ENCODE measurements at regions not wholly inside any gene's neighbourhood (a gene's known extent, or its start where the extent isn't known, plus 50 kb on each side); places are given as distances from the start of the nearest gene placed in this dataset.
"Not testable (repeated sequence)": the region's sequence is repeated elsewhere in the genome, so short reads cannot be mapped to it uniquely, and the experiment has no call there.

DNA sequence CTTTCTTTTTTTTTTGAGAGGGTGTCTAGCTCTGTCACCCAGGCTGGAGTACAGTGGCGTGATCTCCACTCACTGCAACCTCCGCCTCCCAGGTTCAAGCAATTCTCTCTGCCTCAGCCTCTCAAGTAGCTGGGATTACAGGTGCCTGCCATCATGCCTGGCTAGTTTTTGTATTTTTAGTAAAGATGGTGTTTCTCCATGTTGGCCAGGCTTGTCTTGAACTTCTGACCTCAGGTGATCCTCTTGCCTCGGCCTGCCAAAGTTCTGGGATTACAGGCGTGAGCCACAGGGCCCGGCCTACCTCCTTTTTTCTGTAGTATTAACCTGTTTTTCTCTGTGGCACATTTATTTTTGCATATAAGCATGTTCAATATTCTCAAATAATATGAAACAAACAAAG lies 90.1 kb upstream of the PNPT1 start:
- H3K18ac ChIP-seq (ENCODE audit: low read depth in 1 of 2, low read length in 2 of 2); H3K4me3 ChIP-seq (ENCODE audit: insufficient read depth in 1 of 2, low read depth in 1 of 2, low read length in 2 of 2); H2AFZ ChIP-seq (ENCODE audit: low read depth, low read length); H3K9ac ChIP-seq (ENCODE audit: low read length); H3K4me2 ChIP-seq (ENCODE audit: low read length, poor library complexity, severe bottlenecking); H2BK5ac ChIP-seq (ENCODE audit: low read depth, low read length, poor library complexity, severe bottlenecking); H2BK12ac ChIP-seq (ENCODE audit: low read length in 2 of 2); H2BK15ac ChIP-seq (ENCODE audit: low read depth, poor library complexity, severe bottlenecking); H3K36me3 ChIP-seq (ENCODE audit: control insufficient read depth in 1 of 2, insufficient read depth in 2 of 2, low read depth in 1 of 2, low read length in 2 of 2); H3K9me3 ChIP-seq (ENCODE audit: control insufficient read depth, low read length); H3K27ac ChIP-seq (ENCODE audit: low read length, poor library complexity, severe bottlenecking); H4K91ac ChIP-seq (ENCODE audit: low read length); H3K4ac ChIP-seq (ENCODE audit: low read depth in 1 of 2, low read length in 2 of 2); H4K8ac ChIP-seq (ENCODE audit: low read length); H3K14ac ChIP-seq (ENCODE audit: low read length in 2 of 2); DNase-seq; H2AK5ac ChIP-seq (ENCODE audit: low read length, severe bottlenecking); H3K27me3 ChIP-seq (ENCODE audit: control insufficient read depth in 1 of 2, insufficient read depth in 1 of 2, low read length in 2 of 2); H3K23ac ChIP-seq (ENCODE audit: low read length in 2 of 2); H2BK120ac ChIP-seq (ENCODE audit: low read depth, low read length); H3K4me1 ChIP-seq (ENCODE audit: control insufficient read depth, insufficient read depth, low read depth, low read length); H3K79me1 ChIP-seq (replicated peaks; ENCODE audit: low read length, poor library complexity, severe bottlenecking): not testable (repeated sequence)
- 100% methylated on average over 2 of the region's 5 CpGs for WGBS

GRCh38 chr2:55782528-55783173 lies 89.0 kb upstream of the PNPT1 start:
- H2BK5ac ChIP-seq (ENCODE audit: low read depth, low read length, poor library complexity, severe bottlenecking), result no peak overlapping the region
- H3K27me3 ChIP-seq (ENCODE audit: control insufficient read depth in 1 of 2, insufficient read depth in 1 of 2, low read length in 2 of 2), result no peaks in the 10 kb centered on the region
- H3K23ac ChIP-seq (ENCODE audit: low read length in 2 of 2), result no peak overlapping the region
- H2BK12ac ChIP-seq (ENCODE audit: low read length in 2 of 2), result no peak overlapping the region
- H2BK120ac ChIP-seq (ENCODE audit: low read depth, low read length), result no peak overlapping the region
- no peaks in the 10 kb centered on the region for H3K36me3 ChIP-seq (ENCODE audit: control insufficient read depth in 1 of 2, insufficient read depth in 2 of 2, low read depth in 1 of 2, low read length in 2 of 2)
- no peaks in the 10 kb centered on the region for H3K9me3 ChIP-seq (ENCODE audit: control insufficient read depth, low read length)
- WGBS, result 98% methylated on average over 4 of the region's 4 CpGs
- DNase-seq, result no peak
- no peak overlapping the region for H3K14ac ChIP-seq (ENCODE audit: low read length in 2 of 2)
- no peak overlapping the region for H3K4me3 ChIP-seq (ENCODE audit: insufficient read depth in 1 of 2, low read depth in 1 of 2, low read length in 2 of 2)
- H3K27ac ChIP-seq (ENCODE audit: low read length, poor library complexity, severe bottlenecking), result no peak overlapping the region
- H4K91ac ChIP-seq (ENCODE audit: low read length), result no peak overlapping the region
- H3K9ac ChIP-seq (ENCODE audit: low read length), result no peak overlapping the region
- no peak overlapping the region for H2AFZ ChIP-seq (ENCODE audit: low read depth, low read length)
- H4K8ac ChIP-seq (ENCODE audit: low read length), result no peak overlapping the region
- H2BK15ac ChIP-seq (ENCODE audit: low read depth, poor library complexity, severe bottlenecking), result no peak overlapping the region
- peaks cover 3% of the 10 kb centered on the region for H3K4me1 ChIP-seq (ENCODE audit: control insufficient read depth, insufficient read depth, low read depth, low read length)
- H3K79me1 ChIP-seq (replicated peaks; ENCODE audit: low read length, poor library complexity, severe bottlenecking), result no peaks in the 10 kb centered on the region
- H3K4ac ChIP-seq (ENCODE audit: low read depth in 1 of 2, low read length in 2 of 2), result no peak overlapping the region
- peak overlapping the region; percentile 33 for H2AK5ac ChIP-seq (ENCODE audit: low read length, severe bottlenecking)
- no peak overlapping the region for H3K4me2 ChIP-seq (ENCODE audit: low read length, poor library complexity, severe bottlenecking)
- H3K18ac ChIP-seq (ENCODE audit: low read depth in 1 of 2, low read length in 2 of 2), result no peak overlapping the region

GRCh38 chr2:55781542-55781941 lies 87.9 kb upstream of the PNPT1 start:
- peak overlapping the region; percentile 85 for H2AK5ac ChIP-seq (ENCODE audit: low read length, severe bottlenecking)
- H3K36me3 ChIP-seq (ENCODE audit: control insufficient read depth in 1 of 2, insufficient read depth in 2 of 2, low read depth in 1 of 2, low read length in 2 of 2), result no peaks in the 10 kb centered on the region
- no peak overlapping the region for H2AFZ ChIP-seq (ENCODE audit: low read depth, low read length)
- no peaks in the 10 kb centered on the region for H3K9me3 ChIP-seq (ENCODE audit: control insufficient read depth, low read length)
- no peak overlapping the region for H2BK12ac ChIP-seq (ENCODE audit: low read length in 2 of 2)
- peaks cover 3% of the 10 kb centered on the region for H3K4me1 ChIP-seq (ENCODE audit: control insufficient read depth, insufficient read depth, low read depth, low read length)
- no peak overlapping the region for H3K18ac ChIP-seq (ENCODE audit: low read depth in 1 of 2, low read length in 2 of 2)
- H2BK120ac ChIP-seq (ENCODE audit: low read depth, low read length), result no peak overlapping the region
- no peak overlapping the region for H3K4me2 ChIP-seq (ENCODE audit: low read length, poor library complexity, severe bottlenecking)
- no peak overlapping the region for H3K4me3 ChIP-seq (ENCODE audit: insufficient read depth in 1 of 2, low read depth in 1 of 2, low read length in 2 of 2)
- no peak overlapping the region for H3K14ac ChIP-seq (ENCODE audit: low read length in 2 of 2)
- no peaks in the 10 kb centered on the region for H3K79me1 ChIP-seq (replicated peaks; ENCODE audit: low read length, poor library complexity, severe bottlenecking)
- H4K8ac ChIP-seq (ENCODE audit: low read length), result no peak overlapping the region
- no peak overlapping the region for H3K9ac ChIP-seq (ENCODE audit: low read length)
- no peak overlapping the region for H2BK5ac ChIP-seq (ENCODE audit: low read depth, low read length, poor library complexity, severe bottlenecking)
- WGBS, result 100% methylated on average over 1 of the region's 1 CpG
- H2BK15ac ChIP-seq (ENCODE audit: low read depth, poor library complexity, severe bottlenecking), result no peak overlapping the region
- no peak overlapping the region for H4K91ac ChIP-seq (ENCODE audit: low read length)
- no peak overlapping the region for H3K4ac ChIP-seq (ENCODE audit: low read depth in 1 of 2, low read length in 2 of 2)
- no peak for DNase-seq
- no peaks in the 10 kb centered on the region for H3K27me3 ChIP-seq (ENCODE audit: control insufficient read depth in 1 of 2, insufficient read depth in 1 of 2, low read length in 2 of 2)
- no peak overlapping the region for H3K27ac ChIP-seq (ENCODE audit: low read length, poor library complexity, severe bottlenecking)
- no peak overlapping the region for H3K23ac ChIP-seq (ENCODE audit: low read length in 2 of 2)

- DNase-seq, result no peak
- Histone ChIP-seq H2AK5ac (ENCODE audit: low read length, severe bottlenecking) (no peak overlapping the region), H2BK120ac (ENCODE audit: low read depth, low read length) (no peak overlapping the region), H2BK5ac (ENCODE audit: low read depth, low read length, poor library complexity, severe bottlenecking) (no peak overlapping the region), H3K9me3 (ENCODE audit: control insufficient read depth, low read length) (no peaks in the 10 kb centered on the region), H4K91ac (ENCODE audit: low read length) (no peak overlapping the region), H4K8ac (ENCODE audit: low read length) (no peak overlapping the region), H3K79me1 (replicated peaks; ENCODE audit: low read length, poor library complexity, severe bottlenecking) (no peaks in the 10 kb centered on the region), H2BK15ac (ENCODE audit: low read depth, poor library complexity, severe bottlenecking) (no peak overlapping the region), H2BK12ac (ENCODE audit: low read length in 2 of 2) (no peak overlapping the region), H3K9ac (ENCODE audit: low read length) (no peak overlapping the region), H2AFZ (ENCODE audit: low read depth, low read length) (no peak overlapping the region), H3K23ac (ENCODE audit: low read length in 2 of 2) (no peak overlapping the region), H3K4me3 (ENCODE audit: insufficient read depth in 1 of 2, low read depth in 1 of 2, low read length in 2 of 2) (no peak overlapping the region), H3K27ac (ENCODE audit: low read length, poor library complexity, severe bottlenecking) (peak overlapping the region; percentile 48), H3K36me3 (ENCODE audit: control insufficient read depth in 1 of 2, insufficient read depth in 2 of 2, low read depth in 1 of 2, low read length in 2 of 2) (no peaks in the 10 kb centered on the region), H3K4ac (ENCODE audit: low read depth in 1 of 2, low read length in 2 of 2) (no peak overlapping the region), H3K18ac (ENCODE audit: low read depth in 1 of 2, low read length in 2 of 2) (no peak overlapping the region), H3K4me2 (ENCODE audit: low read length, poor library complexity, severe bottlenecking) (no peak overlapping the region), H3K14ac (ENCODE audit: low read length in 2 of 2) (no peak overlapping the region), H3K27me3 (ENCODE audit: control insufficient read depth in 1 of 2, insufficient read depth in 1 of 2, low read length in 2 of 2) (no peaks in the 10 kb centered on the region), H3K4me1 (ENCODE audit: control insufficient read depth, insufficient read depth, low read depth, low read length) (peaks cover 3% of the 10 kb centered on the region)
- WGBS, result 93% methylated on average over 1 of the region's 1 CpG
Measured at GRCh38 chr2:55780697-55781096, 87.1 kb upstream of the PNPT1 start.

Measured in mesenchymal stem cell (in vitro differentiated cells and primary cell).